ENCODE measurements at regions not wholly inside any gene's neighbourhood (a gene's known extent, or its start where the extent isn't known, plus 50 kb on each side); places are given as distances from the start of the nearest gene placed in this dataset.
A peak's percentile ranks its signal among the peaks of the same experiment; 100 is the strongest.

DNA sequence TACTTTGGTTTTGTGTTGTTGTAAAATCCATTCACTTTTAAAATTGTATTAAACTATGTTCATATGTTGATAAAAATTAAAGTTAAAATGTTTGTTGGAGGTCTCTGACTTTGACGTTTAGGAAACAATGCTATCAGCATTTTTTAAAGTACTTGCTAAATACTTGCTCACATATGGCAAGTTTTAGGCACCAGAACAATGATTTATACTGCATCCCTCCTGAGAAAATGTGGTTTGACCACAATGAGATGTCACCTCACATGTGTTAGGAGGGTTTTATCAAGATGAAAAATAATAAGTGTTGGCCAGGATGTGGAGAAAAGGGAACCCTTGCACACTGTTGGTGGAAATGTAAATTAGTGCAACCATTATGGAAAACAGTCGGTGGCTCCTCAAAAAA is 180.8 kb downstream of the HSD17B3 start (continued):
- TF ChIP-seq RCOR1 (IDR thresholded peaks at IDR 0.05; ENCODE audit: low read depth, low read length) (no peak), MAFK (IDR thresholded peaks at IDR 0.05; ENCODE audit: partially characterized antibody) (no peak)

DNA sequence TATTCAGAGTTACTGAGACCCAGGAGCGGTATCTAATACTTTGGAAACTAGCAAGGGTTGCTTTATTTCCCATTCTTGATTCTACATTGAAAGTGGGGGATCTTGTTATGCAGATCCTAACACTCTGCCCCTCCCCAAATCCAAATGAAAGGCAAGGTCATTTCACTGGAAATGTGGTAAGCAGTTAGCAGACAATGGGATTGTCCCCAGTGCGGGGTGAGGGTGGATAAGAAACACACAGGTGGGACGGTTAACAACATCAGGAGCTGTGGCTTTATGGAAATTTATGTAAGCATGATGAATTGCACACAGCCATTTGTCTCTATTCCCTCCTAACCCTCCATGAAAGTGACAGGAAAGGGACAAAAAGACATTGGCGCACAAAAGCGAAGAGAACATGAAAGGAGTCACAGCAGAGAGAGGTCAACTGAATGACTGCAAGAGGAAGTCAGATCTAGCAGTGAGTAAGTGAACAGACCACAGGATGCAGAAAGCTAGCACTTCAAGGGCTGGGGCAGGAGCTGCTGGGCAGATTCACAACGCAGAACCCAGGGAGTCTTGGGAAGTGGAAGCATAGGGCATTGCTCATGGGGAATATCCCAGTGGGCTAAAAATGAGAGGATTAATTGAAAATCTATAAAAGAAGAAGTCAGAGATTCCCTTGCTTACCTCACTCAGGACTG is 184.4 kb downstream of the HSD17B3 start:
- WGBS (ENCODE audit: missing lambda C conversion rate) = 92% methylated on average over 6 of the region's 6 CpGs
- Histone ChIP-seq H3K4me1 (peaks cover 19% of the 10 kb centered on the region), H3K9me3 (peaks cover 21% of the 10 kb centered on the region; the same call in 2 of the 3 replicates), H3K4me3 (no peak overlapping the region), H3K27ac (peak overlapping the region; percentile 62 to 81; a peak in 5 of 6 replicates), H3K4me2 (peak overlapping the region; percentile 67; the same call in 2 of the 3 replicates)
- ChIA-PET CTCF (interaction anchor here (0.6 to 1.5 kb wide), 3 partner anchors 17 to 1401 kb away, joined by 3 to 4 read pairs (median 3); no protein-coding TSS in a partner anchor), POLR2A (no interaction called here)
- DNase-seq (ENCODE audit: low read depth in 1 of 2, low spot score in 1 of 2) (no peak), ATAC-seq (no peak), FAIRE-seq (no peak)
- TF ChIP-seq, protein P1, sequence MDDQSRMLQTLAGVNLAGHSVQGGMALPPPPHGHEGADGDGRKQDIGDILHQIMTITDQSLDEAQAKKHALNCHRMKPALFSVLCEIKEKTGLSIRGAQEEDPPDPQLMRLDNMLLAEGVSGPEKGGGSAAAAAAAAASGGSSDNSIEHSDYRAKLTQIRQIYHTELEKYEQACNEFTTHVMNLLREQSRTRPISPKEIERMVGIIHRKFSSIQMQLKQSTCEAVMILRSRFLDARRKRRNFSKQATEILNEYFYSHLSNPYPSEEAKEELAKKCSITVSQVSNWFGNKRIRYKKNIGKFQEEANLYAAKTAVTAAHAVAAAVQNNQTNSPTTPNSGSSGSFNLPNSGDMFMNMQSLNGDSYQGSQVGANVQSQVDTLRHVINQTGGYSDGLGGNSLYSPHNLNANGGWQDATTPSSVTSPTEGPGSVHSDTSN (IDR thresholded peaks at IDR 0.05) = no peak
- TF ChIP-seq RCOR1 (IDR thresholded peaks at IDR 0.05; ENCODE audit: low read depth, low read length) = no peak
- TF ChIP-seq MYC (IDR thresholded peaks at IDR 0.05; ENCODE audit: borderline replicate concordance, low read length) = no peak
- TF ChIP-seq NFE2L2 (conservative IDR thresholded peaks at IDR 0.05; ENCODE audit: low read length) = no peak
- TF ChIP-seq HOXA7 (CRISPR knock-in tag; IDR thresholded peaks at IDR 0.05) = no peak
- TF ChIP-seq, protein P2, sequence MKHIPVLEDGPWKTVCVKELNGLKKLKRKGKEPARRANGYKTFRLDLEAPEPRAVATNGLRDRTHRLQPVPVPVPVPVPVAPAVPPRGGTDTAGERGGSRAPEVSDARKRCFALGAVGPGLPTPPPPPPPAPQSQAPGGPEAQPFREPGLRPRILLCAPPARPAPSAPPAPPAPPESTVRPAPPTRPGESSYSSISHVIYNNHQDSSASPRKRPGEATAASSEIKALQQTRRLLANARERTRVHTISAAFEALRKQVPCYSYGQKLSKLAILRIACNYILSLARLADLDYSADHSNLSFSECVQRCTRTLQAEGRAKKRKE (CRISPR knock-in tag; IDR thresholded peaks at IDR 0.05; ENCODE audit: low read depth) = no peak
- no peak for TF ChIP-seq NPAS2 (CRISPR knock-in tag; IDR thresholded peaks at IDR 0.05; ENCODE audit: borderline replicate concordance)

DNA sequence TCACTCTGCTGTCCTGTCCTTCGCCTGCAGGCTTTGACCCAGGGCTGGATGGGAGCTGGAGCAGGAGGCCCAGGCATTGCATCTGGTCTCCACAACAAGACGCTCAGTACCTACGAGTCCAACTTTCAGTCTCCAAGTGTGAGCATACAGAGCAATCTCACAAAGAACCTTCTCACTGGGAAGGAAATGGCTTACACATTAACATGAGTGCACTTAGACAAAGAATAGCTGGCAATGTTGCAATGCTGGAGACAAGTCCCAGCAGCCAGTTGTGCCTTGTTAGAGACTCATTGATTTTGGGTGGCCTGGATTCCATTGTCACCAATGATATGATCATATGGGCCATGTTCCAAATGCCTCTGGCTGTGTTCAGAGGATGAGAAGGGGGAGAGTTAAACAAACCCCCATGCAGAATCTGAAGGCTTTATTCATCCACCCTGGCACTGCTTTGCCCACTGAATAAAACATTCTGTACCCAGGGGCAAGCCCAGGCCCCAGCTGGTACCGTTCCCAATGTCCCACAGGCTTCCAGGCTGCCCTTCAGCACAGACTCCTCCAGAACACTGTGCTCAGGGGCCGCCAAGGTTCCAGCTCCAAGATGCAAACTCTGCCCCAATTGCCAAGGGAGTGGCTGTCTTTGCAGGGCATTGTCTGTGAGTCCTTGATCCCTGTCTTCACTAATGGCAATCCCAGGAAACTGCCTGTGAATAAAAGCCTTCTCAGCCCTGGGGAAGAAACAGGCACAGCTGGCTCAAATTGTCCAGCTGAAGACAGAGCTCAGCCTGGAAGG is 185.5 kb downstream of the HSD17B3 start:
- peaks cover 21% of the 10 kb centered on the region; the same call in 2 of the 3 replicates for H3K9me3 ChIP-seq
- peak overlapping the region; percentile 62 to 81 for H3K27ac ChIP-seq
- H3K4me3 ChIP-seq = 0 out of 3 replicates have a peak overlapping the region, but pooled peaks have one; percentile 7
- FAIRE-seq (no peak), ATAC-seq (peak; percentile 43 to 56), DNase-seq (ENCODE audit: low read depth in 1 of 2, low spot score in 1 of 2) (peak in 1 of 2 experiments; percentile 50)
- 43% methylated on average over 5 of the region's 5 CpGs for WGBS (ENCODE audit: missing lambda C conversion rate)
- ChIA-PET POLR2A (no interaction called here), CTCF (interaction anchor here (0.8 to 1.5 kb wide), 3 partner anchors 9 to 34 kb away, joined by 3 to 4 read pairs (median 3); no protein-coding TSS in a partner anchor)
- peak overlapping the region; percentile 67 for H3K4me2 ChIP-seq
- peaks cover 19% of the 10 kb centered on the region for H3K4me1 ChIP-seq
- TF ChIP-seq HOXA7 (CRISPR knock-in tag; IDR thresholded peaks at IDR 0.05) (no peak), HOXB13 (CRISPR knock-in tag; IDR thresholded peaks at IDR 0.05; ENCODE audit: low read depth) (no peak), CHD4 (IDR thresholded peaks at IDR 0.05; ENCODE audit: borderline replicate concordance) (no peak), CEBPB (IDR thresholded peaks at IDR 0.05) (peak in 1 of 2 experiments; percentile 18; a peak in 2 of 4 replicates), EP300 (IDR thresholded peaks at IDR 0.05) (peak in 1 of 2 experiments; percentile 27; a peak in 1 of 5 replicates)

DNA sequence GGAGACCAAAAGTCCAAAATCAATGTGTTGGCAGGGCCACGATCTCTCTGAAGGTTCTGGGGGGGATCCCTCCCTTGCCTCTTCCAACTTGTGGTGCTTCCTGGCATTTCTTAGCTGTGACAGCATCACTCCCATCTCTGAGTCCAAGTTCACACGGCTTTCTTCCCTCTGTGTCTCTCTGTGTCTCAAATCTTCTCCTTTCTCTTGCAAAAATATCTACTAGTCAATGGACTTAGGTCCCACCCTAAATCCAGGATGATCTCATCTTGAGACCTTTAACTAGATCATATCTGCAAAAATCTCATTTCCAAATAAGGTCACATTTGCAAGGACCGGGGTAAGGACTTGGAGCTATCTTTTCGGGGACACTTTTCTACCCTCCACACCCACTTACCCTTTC is 186.1 kb downstream of the HSD17B3 start:
- TF ChIP-seq, protein P3, sequence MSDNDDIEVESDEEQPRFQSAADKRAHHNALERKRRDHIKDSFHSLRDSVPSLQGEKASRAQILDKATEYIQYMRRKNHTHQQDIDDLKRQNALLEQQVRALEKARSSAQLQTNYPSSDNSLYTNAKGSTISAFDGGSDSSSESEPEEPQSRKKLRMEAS (IDR thresholded peaks at IDR 0.05) = no peak
- no peak for TF ChIP-seq EHF (CRISPR knock-in tag; IDR thresholded peaks at IDR 0.05)
- peak overlapping the region; percentile 54 to 81 for H3K27ac ChIP-seq
- WGBS (ENCODE audit: missing lambda C conversion rate) = 68% methylated on average over 4 of the region's 4 CpGs
- peak overlapping the region; percentile 67 for H3K4me2 ChIP-seq
- ChIA-PET CTCF (interaction anchor here (0.8 to 1.5 kb wide), 3 partner anchors 13 to 38 kb away, joined by 3 to 4 read pairs (median 3); no protein-coding TSS in a partner anchor), POLR2A (no interaction called here)
- peaks cover 21% of the 10 kb centered on the region; the same call in 2 of the 3 replicates for H3K9me3 ChIP-seq
- peaks cover 19% of the 10 kb centered on the region for H3K4me1 ChIP-seq
- ATAC-seq (no peak), DNase-seq (ENCODE audit: low read depth in 1 of 2, low spot score in 1 of 2) (peak in 1 of 2 experiments; percentile 11), FAIRE-seq (no peak)
- 0 out of 3 replicates have a peak overlapping the region, but pooled peaks have one; percentile 7 for H3K4me3 ChIP-seq
